ENCODE measurements at regions not wholly inside any gene's neighbourhood (a gene's known extent, or its start where the extent isn't known, plus 50 kb on each side); places are given as distances from the start of the nearest gene placed in this dataset.

- no peaks in the 10 kb centered on the region for H3K4me1 Mint-ChIP-seq
- H3K4me3 Mint-ChIP-seq = no peak overlapping the region
- ChIA-PET POLR2A (no interaction called here), CTCF (no interaction called here)
- H3K27ac Mint-ChIP-seq = no peak overlapping the region
- no peaks in the 10 kb centered on the region for H3K36me3 Mint-ChIP-seq (ENCODE audit: low read depth)
- H3K27me3 Mint-ChIP-seq = peaks cover 4% of the 10 kb centered on the region
- H3K9me3 Mint-ChIP-seq = no peaks in the 10 kb centered on the region
- no peak for DNase-seq
Measured at GRCh38 chr3:154011036-154011435, 110.2 kb upstream of the ARHGEF26 start.

GRCh38 chr3:154013736-154014135 lies 107.5 kb upstream of the ARHGEF26 start:
- CTCF ChIA-PET = no interaction called here
- H3K4me1 Mint-ChIP-seq = no peaks in the 10 kb centered on the region
- no peaks in the 10 kb centered on the region for H3K27me3 Mint-ChIP-seq
- no peaks in the 10 kb centered on the region for H3K9me3 Mint-ChIP-seq
- H3K27ac Mint-ChIP-seq = no peak overlapping the region
- no peak overlapping the region for H3K4me3 Mint-ChIP-seq
- POLR2A ChIA-PET = no interaction called here
- H3K36me3 Mint-ChIP-seq (ENCODE audit: low read depth) = no peaks in the 10 kb centered on the region
- no peak for DNase-seq

- no peak overlapping the region for H3K27ac Mint-ChIP-seq
- H3K9me3 Mint-ChIP-seq = no peaks in the 10 kb centered on the region
- H3K4me3 Mint-ChIP-seq = no peak overlapping the region
- peaks cover 2% of the 10 kb centered on the region for H3K27me3 Mint-ChIP-seq
- H3K36me3 Mint-ChIP-seq (ENCODE audit: low read depth) = no peaks in the 10 kb centered on the region
- DNase-seq = no peak
- CTCF ChIA-PET = no interaction called here
- H3K4me1 Mint-ChIP-seq = no peaks in the 10 kb centered on the region
- POLR2A ChIA-PET = no interaction called here
Measured at GRCh38 chr3:154015307-154015706, 105.9 kb upstream of the ARHGEF26 start.

- H3K9me3 Mint-ChIP-seq = no peaks in the 10 kb centered on the region
- H3K36me3 Mint-ChIP-seq (ENCODE audit: low read depth) = no peaks in the 10 kb centered on the region
- CTCF ChIA-PET = no interaction called here
- peaks cover 4% of the 10 kb centered on the region for H3K27me3 Mint-ChIP-seq
- DNase-seq = peak; percentile 26
- H3K4me1 Mint-ChIP-seq = no peaks in the 10 kb centered on the region
- H3K27ac Mint-ChIP-seq = no peak overlapping the region
- POLR2A ChIA-PET = no interaction called here
- no peak overlapping the region for H3K4me3 Mint-ChIP-seq
Measured at GRCh38 chr3:154018100-154018696, 103.0 kb upstream of the ARHGEF26 start.

- no peak for DNase-seq
- peaks cover 9% of the 10 kb centered on the region for H3K27me3 Mint-ChIP-seq
- no peak overlapping the region for H3K4me3 Mint-ChIP-seq
- H3K9me3 Mint-ChIP-seq = no peaks in the 10 kb centered on the region
- H3K36me3 Mint-ChIP-seq (ENCODE audit: low read depth) = no peaks in the 10 kb centered on the region
- CTCF ChIA-PET = no interaction called here
- POLR2A ChIA-PET = no interaction called here
- H3K27ac Mint-ChIP-seq = no peak overlapping the region
- no peaks in the 10 kb centered on the region for H3K4me1 Mint-ChIP-seq
Measured at GRCh38 chr3:154022606-154023005, 98.6 kb upstream of the ARHGEF26 start.

- H3K36me3 Mint-ChIP-seq (ENCODE audit: low read depth) = no peaks in the 10 kb centered on the region
- no peaks in the 10 kb centered on the region for H3K4me1 Mint-ChIP-seq
- H3K9me3 Mint-ChIP-seq = no peaks in the 10 kb centered on the region
- ChIA-PET POLR2A (no interaction called here), CTCF (no interaction called here)
- no peak for DNase-seq
- no peak overlapping the region for H3K4me3 Mint-ChIP-seq
- H3K27me3 Mint-ChIP-seq = peaks cover 9% of the 10 kb centered on the region
- no peak overlapping the region for H3K27ac Mint-ChIP-seq
Measured at GRCh38 chr3:154023148-154023547, 98.0 kb upstream of the ARHGEF26 start.

- POLR2A ChIA-PET = no interaction called here
- Mint-ChIP-seq H3K27ac (no peak overlapping the region), H3K4me1 (no peaks in the 10 kb centered on the region), H3K9me3 (no peaks in the 10 kb centered on the region), H3K27me3 (peaks cover 7% of the 10 kb centered on the region), H3K36me3 (ENCODE audit: low read depth) (no peaks in the 10 kb centered on the region), H3K4me3 (no peak overlapping the region)
- DNase-seq = no peak
- CTCF ChIA-PET = no interaction called here
Measured at GRCh38 chr3:154025007-154025406, 96.2 kb upstream of the ARHGEF26 start.

GRCh38 chr3:154029926-154030325 lies 91.3 kb upstream of the ARHGEF26 start:
- no peak for DNase-seq
- Mint-ChIP-seq H3K36me3 (ENCODE audit: low read depth) (no peaks in the 10 kb centered on the region), H3K27me3 (peaks cover 6% of the 10 kb centered on the region), H3K27ac (no peak overlapping the region), H3K4me1 (no peaks in the 10 kb centered on the region), H3K4me3 (no peak overlapping the region), H3K9me3 (no peaks in the 10 kb centered on the region)
- CTCF ChIA-PET = no interaction called here
- POLR2A ChIA-PET = no interaction called here

- ChIA-PET POLR2A (no interaction called here), CTCF (no interaction called here)
- H3K4me3 Mint-ChIP-seq = no peak overlapping the region
- no peaks in the 10 kb centered on the region for H3K27me3 Mint-ChIP-seq
- no peak for DNase-seq
- H3K36me3 Mint-ChIP-seq (ENCODE audit: low read depth) = no peaks in the 10 kb centered on the region
- no peaks in the 10 kb centered on the region for H3K4me1 Mint-ChIP-seq
- H3K9me3 Mint-ChIP-seq = no peaks in the 10 kb centered on the region
- H3K27ac Mint-ChIP-seq = no peak overlapping the region
Measured at GRCh38 chr3:154034797-154035330, 86.3 kb upstream of the ARHGEF26 start.

GRCh38 chr3:154040283-154040682 lies 80.9 kb upstream of the ARHGEF26 start:
- Mint-ChIP-seq H3K27ac (no peak overlapping the region), H3K36me3 (ENCODE audit: low read depth) (no peaks in the 10 kb centered on the region), H3K4me1 (no peaks in the 10 kb centered on the region), H3K9me3 (no peaks in the 10 kb centered on the region), H3K4me3 (no peak overlapping the region), H3K27me3 (peaks cover 2% of the 10 kb centered on the region)
- no peak for DNase-seq
- CTCF ChIA-PET = no interaction called here
- POLR2A ChIA-PET = no interaction called here

GRCh38 chr3:154044671-154045070 lies 76.5 kb upstream of the ARHGEF26 start:
- POLR2A ChIA-PET = no interaction called here
- H3K27ac Mint-ChIP-seq = no peak overlapping the region
- H3K9me3 Mint-ChIP-seq = no peaks in the 10 kb centered on the region
- H3K36me3 Mint-ChIP-seq (ENCODE audit: low read depth) = no peaks in the 10 kb centered on the region
- H3K27me3 Mint-ChIP-seq = peaks cover 5% of the 10 kb centered on the region
- H3K4me1 Mint-ChIP-seq = no peaks in the 10 kb centered on the region
- no peak for DNase-seq
- no peak overlapping the region for H3K4me3 Mint-ChIP-seq
- CTCF ChIA-PET = no interaction called here

- no peaks in the 10 kb centered on the region for H3K9me3 Mint-ChIP-seq
- no peaks in the 10 kb centered on the region for H3K36me3 Mint-ChIP-seq (ENCODE audit: low read depth)
- no peaks in the 10 kb centered on the region for H3K4me1 Mint-ChIP-seq
- peaks cover 7% of the 10 kb centered on the region for H3K27me3 Mint-ChIP-seq
- CTCF ChIA-PET = no interaction called here
- no peak overlapping the region for H3K27ac Mint-ChIP-seq
- no peak for DNase-seq
- H3K4me3 Mint-ChIP-seq = no peak overlapping the region
- POLR2A ChIA-PET = no interaction called here
Measured at GRCh38 chr3:154050216-154050615, 71.0 kb upstream of the ARHGEF26 start.

GRCh38 chr3:154050766-154051165 lies 70.4 kb upstream of the ARHGEF26 start:
- Mint-ChIP-seq H3K36me3 (ENCODE audit: low read depth) (no peaks in the 10 kb centered on the region), H3K27ac (no peak overlapping the region), H3K4me1 (no peaks in the 10 kb centered on the region), H3K9me3 (no peaks in the 10 kb centered on the region), H3K27me3 (peaks cover 7% of the 10 kb centered on the region), H3K4me3 (no peak overlapping the region)
- DNase-seq = no peak
- ChIA-PET POLR2A (no interaction called here), CTCF (no interaction called here)

- ChIA-PET POLR2A (no interaction called here), CTCF (no interaction called here)
- Mint-ChIP-seq H3K9me3 (no peaks in the 10 kb centered on the region), H3K36me3 (ENCODE audit: low read depth) (no peaks in the 10 kb centered on the region), H3K4me3 (no peak overlapping the region), H3K27me3 (no peaks in the 10 kb centered on the region), H3K4me1 (no peaks in the 10 kb centered on the region), H3K27ac (no peak overlapping the region)
- DNase-seq = no peak
Measured at GRCh38 chr3:154059833-154060232, 61.4 kb upstream of the ARHGEF26 start.
